HG03280 (cell line): ENCODE measurements at regions not wholly inside any gene's neighbourhood (a gene's known extent, or its start where the extent isn't known, plus 50 kb on each side); places are given as distances from the start of the nearest gene placed in this dataset.
A peak's percentile ranks its signal among the peaks of the same experiment; 100 is the strongest.
"Not testable (repeated sequence)": the region's sequence is repeated elsewhere in the genome, so short reads cannot be mapped to it uniquely, and the experiment has no call there.

Experiments
- ATAC-seq: cut with Tn5 transposase; IDR thresholded peaks from one replicate; pipeline ENCODE4 v1.9.1; 2021; ENCODE audit warnings: mild to moderate bottlenecking, moderate library complexity; ENCODE audit not compliant: unreplicated experiment

- ATAC-seq, result no peak
These were observed 1107.9 kb downstream of the PLA2G4A start for GRCh38 chr1:187936667-187937066.

- no peak for ATAC-seq
These were observed 1109.3 kb downstream of the PLA2G4A start for GRCh38 chr1:187938092-187938491.

GRCh38 chr1:187942986-187943385, 1114.2 kb downstream of the PLA2G4A start:
- no peak for ATAC-seq

- ATAC-seq, result no peak
These were observed 1115.1 kb downstream of the PLA2G4A start for GRCh38 chr1:187943606-187944403.

- ATAC-seq, result not testable (repeated sequence)
These were observed 1117.9 kb downstream of the PLA2G4A start for GRCh38 chr1:187946661-187947060.

- ATAC-seq, result no peak
These were observed 1118.6 kb downstream of the PLA2G4A start for GRCh38 chr1:187947359-187947758.

- ATAC-seq, result no peak
These were observed 1119.5 kb downstream of the PLA2G4A start for GRCh38 chr1:187948170-187948794.

GRCh38 chr1:187949567-187949966, 1120.8 kb downstream of the PLA2G4A start:
- no peak for ATAC-seq

GRCh38 chr1:187951817-187952216, 1123.1 kb downstream of the PLA2G4A start:
- no peak for ATAC-seq

- no peak for ATAC-seq
These were observed 1123.7 kb downstream of the PLA2G4A start for GRCh38 chr1:187952446-187952845.

GRCh38 chr1:187956975-187957374, 1128.2 kb downstream of the PLA2G4A start:
- ATAC-seq, result no peak

GRCh38 chr1:187958207-187958606, 1129.5 kb downstream of the PLA2G4A start:
- no peak for ATAC-seq

- no peak for ATAC-seq
These were observed 1130.3 kb downstream of the PLA2G4A start for GRCh38 chr1:187959062-187959461.

- no peak for ATAC-seq
These were observed 1131.4 kb downstream of the PLA2G4A start for GRCh38 chr1:187960125-187960638.

- ATAC-seq, result no peak
These were observed 1133.1 kb downstream of the PLA2G4A start for GRCh38 chr1:187961895-187962294.

GRCh38 chr1:187971851-187972250, 1143.1 kb downstream of the PLA2G4A start:
- ATAC-seq, result no peak

GRCh38 chr1:187977298-187977697, 1148.5 kb downstream of the PLA2G4A start:
- ATAC-seq, result no peak

- no peak for ATAC-seq
These were observed 1156.6 kb downstream of the PLA2G4A start for GRCh38 chr1:187985145-187985896.

- ATAC-seq, result peak; percentile 61
These were observed 1157.3 kb downstream of the PLA2G4A start for GRCh38 chr1:187985897-187986654.

- peak; percentile 41 for ATAC-seq
These were observed 1158.6 kb downstream of the PLA2G4A start for GRCh38 chr1:187987236-187987776.
